Right renal cortex interstitium (tissue), 3 donors: ENCODE measurements at regions not wholly inside any gene's neighbourhood (a gene's known extent, or its start where the extent isn't known, plus 50 kb on each side); places are given as distances from the start of the nearest gene placed in this dataset.

ENCODE experiments used
- DNase-seq, 3 donors: peaks; one replicate each; pipeline ENCODE4 v3.0.0-alpha.2; 2013; ENCODE audit warnings: low read depth in 3 of 3, low spot score in 2 of 3

DNA sequence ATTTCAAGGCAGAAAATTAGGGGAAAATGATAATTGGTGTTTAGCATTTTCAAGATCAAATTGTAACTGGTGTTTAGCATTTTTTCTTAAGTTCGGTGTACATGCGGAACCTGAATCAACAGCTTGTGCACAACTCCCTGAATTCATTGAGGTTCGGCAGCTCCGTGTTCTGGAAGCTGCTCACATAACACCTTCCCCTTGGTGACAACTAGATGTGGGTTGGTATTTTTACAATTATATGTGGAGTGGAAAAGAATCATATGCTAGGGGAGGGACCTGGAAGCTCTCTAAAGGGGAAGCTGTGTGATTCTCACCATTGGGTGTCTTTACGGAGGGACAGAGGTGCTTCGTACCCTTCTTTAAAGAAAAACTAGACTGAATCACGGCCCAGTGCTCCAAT lies 199.0 kb upstream of the MTNR1B start:
- DNase-seq, result no peak

DNA sequence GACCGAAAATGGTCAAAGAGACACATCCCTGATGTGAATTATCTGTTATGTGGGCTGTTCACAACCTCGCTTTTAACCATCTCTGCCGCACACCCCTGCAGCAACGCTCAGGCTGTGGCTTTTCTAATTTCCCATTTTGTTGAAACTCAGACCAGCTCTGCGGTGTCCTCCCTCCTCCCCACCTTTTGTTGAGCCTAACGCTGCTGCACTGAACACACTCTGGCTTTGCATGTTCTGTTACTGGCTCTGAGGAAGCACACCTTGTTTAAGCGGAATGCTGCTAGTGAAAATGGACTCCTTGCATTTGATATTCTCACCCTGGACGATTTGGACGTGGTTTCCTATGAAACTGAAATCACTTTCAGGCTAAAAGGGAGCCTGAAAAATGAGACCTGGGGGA lies 198.5 kb upstream of the MTNR1B start:
- no peak for DNase-seq

DNA sequence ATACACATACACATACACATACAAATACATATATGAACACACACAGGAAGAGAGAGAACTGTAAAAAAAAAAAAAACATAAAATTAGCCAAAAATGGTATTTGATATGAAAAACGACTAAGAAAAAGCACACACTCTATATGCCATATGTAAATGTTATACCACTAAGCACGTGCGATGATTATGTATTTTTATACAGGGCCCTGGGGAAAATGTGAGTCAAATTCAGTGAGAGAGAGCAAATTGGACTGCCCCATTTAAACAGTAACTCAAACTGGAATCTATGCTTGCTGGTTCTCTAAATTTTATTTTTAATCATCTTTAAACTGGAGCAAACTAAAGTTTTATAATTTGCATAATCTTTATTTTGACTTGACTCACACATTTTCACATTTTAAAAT lies 197.8 kb upstream of the MTNR1B start:
- DNase-seq, result no peak

DNA sequence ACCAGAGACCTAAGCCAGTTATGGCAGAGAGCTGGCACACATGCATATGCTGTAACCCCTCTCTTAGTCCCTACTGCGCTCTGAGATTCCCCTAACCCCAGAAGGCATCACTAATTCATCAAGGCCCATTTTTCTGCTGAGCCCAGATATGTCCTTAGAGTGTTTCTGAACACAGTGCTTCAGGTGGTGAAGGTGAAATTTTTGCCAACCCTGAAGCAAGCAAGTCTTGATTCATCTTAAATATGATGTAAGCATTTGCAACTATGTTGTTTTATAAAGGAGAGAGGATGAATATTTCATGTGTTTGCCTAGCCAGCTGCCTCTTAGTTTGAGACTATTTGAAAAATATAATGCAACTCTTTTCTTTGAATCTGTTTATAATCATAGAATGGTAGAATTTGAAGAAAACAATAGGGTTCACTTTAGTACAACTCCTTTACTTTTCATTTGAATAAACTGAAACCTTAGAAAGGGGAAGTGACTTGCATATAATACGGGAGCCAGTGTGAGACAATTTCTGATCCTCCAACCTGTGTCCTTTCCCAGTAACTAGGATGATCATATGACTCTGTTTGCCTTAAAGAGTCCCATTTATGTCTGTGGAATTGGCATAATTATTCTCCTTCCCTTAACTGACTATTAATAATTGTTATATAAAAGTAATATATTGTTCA lies 194.3 kb upstream of the MTNR1B start:
- no peak for DNase-seq

DNA sequence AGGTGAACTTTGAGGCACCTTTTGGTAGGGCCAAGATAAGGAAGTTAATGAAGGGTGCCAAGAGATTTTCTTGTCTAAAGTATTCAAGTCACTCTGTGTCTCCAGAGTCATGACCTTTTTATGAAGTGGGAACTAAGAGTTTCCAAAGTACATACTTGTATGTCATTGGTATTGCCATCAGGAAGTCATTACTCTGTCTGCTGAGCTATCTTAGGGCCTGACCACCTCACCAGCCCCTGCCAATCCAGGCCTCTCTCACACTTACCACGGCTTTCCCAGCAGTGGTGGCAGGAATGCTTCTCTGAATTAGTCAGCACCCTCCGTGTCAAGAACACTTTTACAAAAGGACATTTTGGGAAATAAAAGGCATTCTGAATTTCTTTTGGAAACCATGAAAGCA lies 192.8 kb upstream of the MTNR1B start:
- no peak for DNase-seq

DNA sequence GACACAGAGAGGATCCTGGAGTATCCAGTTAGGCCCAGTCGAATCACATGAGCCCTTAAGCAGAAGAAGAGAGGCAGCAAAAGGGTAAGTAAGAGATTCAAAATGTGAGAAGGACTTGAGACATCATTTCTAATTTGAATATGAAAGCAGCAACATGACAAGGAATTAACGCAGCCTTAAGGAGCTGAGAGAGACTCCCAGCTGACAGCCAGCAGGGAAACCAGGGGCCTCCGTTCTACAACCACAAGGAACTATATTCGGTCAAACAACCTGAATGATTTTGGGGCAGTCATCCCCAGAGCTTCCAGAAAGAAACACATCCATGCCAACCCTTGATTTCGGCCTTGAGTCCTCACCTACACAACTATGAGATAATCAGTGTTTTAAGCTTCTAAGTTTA lies 189.7 kb upstream of the MTNR1B start:
- no peak for DNase-seq

DNA sequence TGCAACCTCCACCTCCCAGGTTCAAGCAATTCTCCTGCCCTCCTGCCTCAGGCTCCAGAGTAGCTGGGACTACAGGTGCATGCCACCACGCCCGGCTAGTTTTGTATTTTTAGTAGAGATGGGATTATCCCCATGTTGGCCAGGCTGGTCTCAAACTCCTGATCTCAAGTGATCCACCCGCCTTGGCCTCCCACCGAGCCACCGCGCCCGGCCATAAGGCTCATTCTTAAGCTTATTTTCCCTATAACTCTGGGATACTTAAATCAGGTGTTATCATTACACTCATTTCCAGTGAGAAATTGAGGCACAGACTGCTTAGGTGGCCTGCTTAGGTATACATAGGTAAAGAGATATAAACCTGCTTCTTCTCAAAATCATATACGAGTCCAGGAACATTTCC lies 188.3 kb upstream of the MTNR1B start:
- DNase-seq, result no peak

DNA sequence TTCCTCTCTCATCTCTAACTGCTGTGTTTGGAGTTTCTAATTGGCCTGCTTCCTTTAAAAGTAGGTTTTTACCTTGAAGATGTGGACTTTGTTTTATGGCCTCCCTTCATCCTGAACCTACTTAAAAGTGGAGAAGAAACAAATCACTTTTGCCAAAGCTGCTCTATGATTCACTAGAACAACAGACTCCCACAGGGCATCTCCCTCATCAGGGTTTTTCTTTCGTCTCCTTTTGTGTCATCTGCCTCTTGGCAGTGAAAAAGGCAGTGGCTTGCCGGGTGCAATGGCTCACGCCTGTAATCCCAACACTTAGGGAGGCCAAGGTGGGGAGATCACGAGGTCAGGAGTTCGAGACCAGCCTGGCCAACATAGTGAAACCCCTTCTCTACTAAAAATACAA lies 186.6 kb upstream of the MTNR1B start:
- DNase-seq, result no peak

DNA sequence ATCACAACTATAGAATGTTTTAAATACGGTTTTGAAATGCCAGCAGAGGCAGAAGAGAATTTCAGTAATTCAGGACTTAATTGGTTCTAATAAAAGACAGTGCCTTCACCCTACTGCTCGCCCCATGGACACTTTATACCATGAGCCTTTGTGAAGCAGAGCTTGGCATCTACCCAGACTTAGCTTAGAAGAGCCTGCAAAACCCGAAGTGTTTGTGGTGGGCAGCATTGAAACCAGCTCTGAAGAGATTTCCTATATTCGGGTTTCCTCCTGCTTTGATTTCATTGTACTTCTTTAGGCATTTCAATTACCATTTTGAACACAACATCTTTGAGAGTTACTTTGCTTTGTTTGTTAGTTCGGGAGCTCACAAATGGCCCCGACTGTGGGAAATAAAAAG lies 185.1 kb upstream of the MTNR1B start:
- DNase-seq, result no peak

DNA sequence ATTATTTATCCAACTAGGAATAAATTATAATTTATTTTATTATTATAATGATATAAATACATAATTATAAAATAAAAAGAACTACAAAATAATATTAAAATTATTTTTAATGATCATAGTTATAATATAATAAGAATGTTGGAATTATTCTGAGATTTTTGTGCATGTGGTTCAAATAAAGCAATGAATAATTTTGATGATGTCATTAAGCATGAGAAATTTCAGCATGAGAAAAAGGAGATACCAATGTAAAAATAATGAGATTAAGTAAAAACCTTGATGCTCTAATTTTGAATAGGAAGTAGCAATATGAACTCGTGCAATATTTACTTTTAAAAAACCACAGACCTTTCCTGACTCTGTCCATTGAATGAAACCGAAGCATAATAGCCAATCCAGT lies 181.8 kb upstream of the MTNR1B start:
- DNase-seq, result no peak

DNA sequence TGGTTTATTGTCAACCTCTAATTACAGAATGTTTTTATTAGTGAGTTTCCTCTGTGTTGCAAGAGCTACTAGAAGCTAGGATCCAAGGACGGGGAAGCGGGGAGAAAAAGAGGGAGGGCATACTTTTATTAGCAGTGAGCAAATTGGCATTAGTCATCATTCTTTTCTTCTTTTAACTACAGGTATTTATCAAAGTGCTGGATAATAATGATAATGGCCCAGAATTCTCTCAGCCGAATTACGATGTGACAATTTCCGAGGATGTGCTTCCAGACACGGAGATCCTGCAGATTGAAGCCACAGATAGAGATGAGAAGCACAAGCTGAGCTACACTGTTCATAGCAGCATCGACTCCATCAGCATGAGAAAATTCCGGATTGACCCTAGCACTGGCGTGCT lies 179.7 kb upstream of the MTNR1B start:
- no peak for DNase-seq

DNA sequence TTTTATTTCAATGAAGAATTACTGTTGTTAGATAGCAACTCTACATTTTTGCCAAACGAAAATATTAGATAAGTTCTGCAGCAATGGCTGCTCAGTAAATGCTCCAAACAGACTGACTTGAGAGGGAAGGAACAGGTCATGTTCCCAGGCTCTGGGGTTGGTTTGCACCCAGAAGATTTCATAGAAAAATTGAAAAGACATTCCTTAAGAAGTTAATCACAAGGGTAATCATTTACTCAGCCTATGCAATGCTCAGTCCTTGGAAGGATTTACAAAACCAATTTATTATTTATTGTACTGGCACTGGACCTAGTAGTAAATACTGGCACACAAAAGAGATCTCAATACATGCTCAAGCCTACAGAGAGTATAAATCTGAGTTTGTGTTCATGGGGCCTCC lies 179.1 kb upstream of the MTNR1B start:
- DNase-seq, result no peak

DNA sequence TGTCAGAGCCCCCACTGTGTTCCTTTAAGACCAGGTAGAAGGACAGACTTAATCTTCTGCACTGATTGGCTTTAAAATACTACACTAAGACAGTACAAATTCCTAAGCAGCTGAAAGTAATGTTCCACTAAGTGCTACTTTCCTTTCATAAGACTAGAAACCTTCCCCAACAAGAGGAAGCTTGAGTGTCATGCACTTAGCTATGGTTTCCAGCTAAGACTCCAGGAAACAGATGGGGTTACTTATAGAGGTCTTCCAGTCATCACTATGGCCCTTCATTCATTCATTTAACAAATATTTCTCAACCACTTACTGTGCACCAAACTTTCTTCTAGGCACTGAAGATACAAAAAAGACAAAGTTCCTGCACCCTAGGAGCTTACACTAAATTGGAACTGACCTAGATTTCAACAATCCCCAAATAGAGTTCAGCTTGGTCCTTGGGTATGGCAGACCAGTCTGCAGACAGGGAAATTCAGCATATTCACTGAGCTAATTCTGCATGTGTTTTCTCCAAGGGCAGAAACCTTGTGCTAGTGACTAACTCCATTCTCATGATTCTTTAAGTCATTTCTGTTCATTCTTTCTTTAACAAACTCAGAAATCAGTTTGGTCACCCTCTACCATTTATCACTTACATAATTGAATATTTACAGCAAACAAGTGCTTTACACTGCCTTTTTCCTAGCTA lies 178.4 kb upstream of the MTNR1B start:
- no peak for DNase-seq

DNA sequence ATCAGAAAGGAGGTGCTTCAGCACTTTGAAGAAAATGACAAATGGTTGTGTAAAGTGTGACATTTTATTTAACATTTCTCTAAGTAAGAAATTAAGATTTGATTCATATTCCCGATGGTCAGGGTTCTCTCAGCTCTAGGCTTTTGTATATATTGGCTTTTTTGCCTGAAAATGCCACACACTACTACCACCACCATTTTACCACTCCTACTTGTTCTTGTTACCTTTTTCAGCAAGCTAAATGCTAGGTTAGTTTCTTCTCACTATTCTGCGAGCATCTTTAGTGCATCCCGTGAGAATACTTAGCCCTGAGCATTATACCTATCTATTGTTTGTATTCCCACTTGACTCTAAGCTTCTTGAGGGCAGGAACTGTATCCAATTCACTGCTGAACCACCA lies 177.6 kb upstream of the MTNR1B start:
- DNase-seq, result no peak

DNA sequence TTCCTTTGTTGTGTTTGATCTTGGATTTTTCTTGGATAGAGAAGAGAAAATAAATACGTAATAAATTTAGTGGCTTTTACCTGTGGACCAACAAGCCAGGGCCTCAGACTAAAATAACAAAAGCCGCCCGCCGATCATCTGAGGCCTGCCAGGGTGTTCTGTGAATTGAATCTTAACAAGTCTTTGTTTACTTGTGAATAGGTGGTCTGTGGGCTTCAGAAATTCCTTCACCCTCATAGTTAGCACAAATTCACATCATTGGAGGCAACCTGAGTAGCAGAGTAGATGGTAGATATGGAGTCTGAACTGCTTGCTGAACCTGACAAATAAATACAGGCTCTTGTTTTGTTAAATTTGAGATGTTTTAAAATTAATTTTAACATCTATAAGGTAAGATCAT lies 176.3 kb upstream of the MTNR1B start:
- DNase-seq, result no peak

DNA sequence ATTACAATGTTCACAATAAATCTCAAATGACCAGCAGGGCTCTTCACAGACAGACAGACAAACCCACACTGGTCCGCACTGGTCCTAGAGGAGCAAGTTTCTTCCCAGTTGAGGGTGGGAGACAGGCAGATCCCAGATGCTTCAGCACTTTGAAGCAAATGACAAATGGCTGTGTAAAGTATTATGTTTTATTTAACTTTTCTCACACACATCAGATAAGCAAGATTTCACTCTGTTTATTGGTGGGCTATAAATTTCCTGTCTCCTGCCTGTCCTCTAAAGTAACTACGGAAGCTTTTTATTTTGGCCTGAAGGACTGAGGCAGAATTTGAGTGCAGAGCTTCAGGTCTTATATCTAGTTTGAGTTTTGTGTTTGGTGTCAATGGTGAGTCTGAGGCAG lies 174.7 kb upstream of the MTNR1B start:
- no peak for DNase-seq

DNA sequence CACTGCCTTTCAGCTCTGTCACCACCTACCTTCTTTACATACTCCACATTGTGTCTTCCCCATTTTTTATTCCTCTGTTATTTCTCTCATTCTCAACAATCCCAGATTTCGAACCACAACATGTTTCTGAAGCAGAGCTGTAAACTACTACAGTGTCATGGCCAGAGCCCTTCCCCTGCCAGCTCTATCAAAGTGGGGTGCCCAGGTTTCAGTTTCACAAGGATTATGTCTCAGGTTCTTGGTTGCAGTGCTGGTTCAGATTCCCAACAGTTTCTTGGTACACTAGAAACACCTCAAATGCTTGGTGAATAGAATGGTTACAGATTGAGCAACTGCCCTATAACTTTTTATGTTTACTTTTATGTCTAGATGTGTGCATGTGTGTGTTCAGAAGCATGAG lies 172.7 kb upstream of the MTNR1B start:
- no peak for DNase-seq

DNA sequence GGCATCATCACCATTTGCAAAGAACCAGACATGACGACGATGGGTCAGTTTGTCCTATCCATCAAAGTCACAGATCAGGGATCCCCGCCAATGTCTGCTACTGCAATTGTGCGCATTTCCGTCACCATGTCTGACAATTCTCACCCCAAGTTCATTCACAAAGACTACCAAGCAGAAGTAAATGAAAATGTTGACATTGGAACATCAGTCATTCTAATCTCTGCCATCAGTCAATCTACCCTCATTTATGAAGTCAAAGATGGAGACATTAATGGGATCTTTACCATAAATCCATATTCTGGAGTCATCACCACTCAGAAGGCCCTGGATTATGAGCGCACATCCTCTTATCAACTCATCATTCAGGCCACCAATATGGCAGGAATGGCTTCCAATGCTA lies 171.6 kb upstream of the MTNR1B start:
- no peak for DNase-seq

DNA sequence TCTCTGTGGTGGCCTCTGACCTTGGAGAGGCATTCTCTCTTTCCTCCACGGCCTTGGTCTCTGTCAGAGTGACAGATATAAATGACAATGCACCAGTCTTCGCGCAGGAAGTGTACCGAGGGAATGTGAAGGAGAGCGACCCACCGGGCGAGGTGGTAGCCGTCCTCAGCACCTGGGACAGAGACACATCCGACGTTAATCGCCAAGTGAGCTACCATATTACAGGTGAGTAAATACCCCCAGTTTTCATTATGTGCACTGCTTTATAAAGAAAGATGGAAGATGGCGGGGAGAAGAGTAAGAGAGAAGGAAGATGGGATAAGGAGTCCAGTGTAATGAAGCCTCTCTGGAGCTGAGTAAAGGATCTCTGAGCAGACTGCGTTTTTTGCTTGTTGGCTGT lies 167.8 kb upstream of the MTNR1B start:
- no peak for DNase-seq

DNA sequence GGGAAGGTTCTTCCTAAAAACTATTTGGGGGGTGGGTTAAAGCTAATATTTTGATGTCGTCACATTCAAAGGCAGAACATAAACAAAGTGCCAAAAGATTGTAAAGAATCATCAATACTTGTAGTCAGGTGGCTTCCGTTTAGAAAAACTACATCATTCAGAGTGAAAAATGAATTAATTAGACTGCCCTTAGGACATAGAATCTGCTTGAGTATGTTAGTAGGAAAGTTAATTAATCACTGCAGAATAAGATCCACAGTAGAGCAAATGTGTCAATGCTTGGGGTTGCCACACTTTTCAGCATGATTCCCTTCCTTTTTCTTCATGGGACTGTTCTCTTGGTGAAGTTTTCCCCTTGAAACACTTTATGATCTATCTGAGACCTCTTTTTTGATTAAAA lies 166.8 kb upstream of the MTNR1B start:
- DNase-seq, result no peak

DNA sequence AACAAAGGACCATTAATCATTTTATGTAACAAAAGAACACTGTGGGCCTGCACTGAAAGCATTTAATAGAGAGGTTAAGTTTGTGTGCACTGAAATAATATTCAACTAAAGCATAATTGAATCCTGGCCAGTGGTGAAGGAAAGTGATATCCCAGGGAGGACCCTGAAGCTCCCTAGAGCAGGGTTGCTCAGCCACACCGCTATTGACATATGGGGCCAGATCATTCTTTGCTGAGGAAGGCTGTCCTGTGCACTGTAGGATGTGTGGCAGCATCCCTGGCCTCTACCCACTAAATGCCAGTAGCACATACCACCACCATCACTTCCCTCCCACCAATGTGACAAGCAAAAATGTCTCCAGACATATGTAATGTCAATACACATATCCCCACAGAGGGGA lies 166.1 kb upstream of the MTNR1B start:
- no peak for DNase-seq

DNA sequence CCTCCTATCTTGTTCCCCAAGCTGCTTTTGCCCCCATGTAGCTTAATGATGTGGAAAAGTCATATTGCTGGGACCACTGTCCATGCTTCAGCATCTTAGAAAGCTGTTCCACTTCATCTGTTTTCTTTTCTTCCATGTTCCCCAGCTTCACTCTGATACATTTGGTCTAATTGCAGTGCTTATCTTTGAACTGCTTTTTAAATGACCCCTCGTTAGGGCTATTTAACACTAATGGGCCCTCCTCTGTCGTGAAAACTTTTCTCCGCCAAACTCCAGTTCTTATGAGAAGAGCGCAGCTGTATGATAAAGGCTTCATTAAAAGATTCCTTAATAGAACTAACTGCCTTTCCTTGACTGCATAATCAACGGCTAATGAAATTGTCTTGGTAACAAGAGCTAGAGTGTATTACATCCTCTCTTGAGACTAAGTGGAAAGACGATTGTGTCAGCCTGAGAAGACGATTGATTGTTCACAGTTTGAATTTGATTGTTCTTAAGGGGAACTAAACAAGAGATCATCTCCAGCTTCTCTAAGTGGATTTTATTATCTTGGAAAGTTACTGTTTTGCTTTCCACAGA lies 165.0 kb upstream of the MTNR1B start:
- DNase-seq, result no peak

DNA sequence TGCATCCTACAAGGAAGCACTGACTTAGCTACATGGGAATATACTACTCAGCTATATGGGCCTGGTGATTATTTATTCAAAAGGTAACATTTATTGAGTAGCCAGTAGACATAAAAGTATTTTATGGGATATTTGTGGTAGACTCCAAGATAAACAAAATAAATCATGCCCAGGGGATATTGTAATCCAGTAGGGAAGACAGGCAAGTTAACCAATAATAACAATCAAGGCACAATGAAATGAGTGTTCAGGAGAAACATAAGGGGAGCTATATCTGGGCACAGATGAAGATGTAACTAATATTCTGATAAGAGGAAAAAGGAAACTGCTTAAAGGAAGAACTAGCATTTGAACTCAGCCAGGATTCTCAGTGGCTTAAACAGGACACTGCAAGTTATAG lies 161.4 kb upstream of the MTNR1B start:
- no peak for DNase-seq
